HG03565 (cell line): ENCODE measurements at regions not wholly inside any gene's neighbourhood (a gene's known extent, or its start where the extent isn't known, plus 50 kb on each side); places are given as distances from the start of the nearest gene placed in this dataset.

Experiments
- ATAC-seq: cut with Tn5 transposase; IDR thresholded peaks from one replicate; pipeline ENCODE4 v1.9.1; 2021; ENCODE audit warnings: mild to moderate bottlenecking, moderate library complexity; ENCODE audit not compliant: unreplicated experiment

GRCh38 chr2:64396551-64396950 lies 57.4 kb upstream of the LGALSL start:
- no peak for ATAC-seq

- no peak for ATAC-seq
Measured at GRCh38 chr2:64398516-64399129, 55.3 kb upstream of the LGALSL start.

GRCh38 chr2:64399521-64399920 lies 54.4 kb upstream of the LGALSL start:
- no peak for ATAC-seq

GRCh38 chr2:64400105-64400728 lies 53.7 kb upstream of the LGALSL start:
- no peak for ATAC-seq

GRCh38 chr2:64400733-64401528 lies 53.0 kb upstream of the LGALSL start:
- ATAC-seq: no peak

- ATAC-seq: no peak
Measured at GRCh38 chr2:64401529-64401880, 52.5 kb upstream of the LGALSL start.

GRCh38 chr2:64402876-64403275 lies 51.1 kb upstream of the LGALSL start:
- ATAC-seq: no peak

- ATAC-seq: no peak
Measured at GRCh38 chr2:64403426-64403825, 50.5 kb upstream of the LGALSL start.

- no peak for ATAC-seq
Measured at GRCh38 chr2:64404002-64404731, 49.8 kb upstream of the LGALSL start.
